HG02973 (cell line): ENCODE measurements at regions not wholly inside any gene's neighbourhood (a gene's known extent, or its start where the extent isn't known, plus 50 kb on each side); places are given as distances from the start of the nearest gene placed in this dataset.

Source experiments
- ATAC-seq: cut with Tn5 transposase; IDR thresholded peaks from one replicate; pipeline ENCODE4 v1.9.1; 2021; ENCODE audit warnings: moderate library complexity; ENCODE audit not compliant: unreplicated experiment

DNA sequence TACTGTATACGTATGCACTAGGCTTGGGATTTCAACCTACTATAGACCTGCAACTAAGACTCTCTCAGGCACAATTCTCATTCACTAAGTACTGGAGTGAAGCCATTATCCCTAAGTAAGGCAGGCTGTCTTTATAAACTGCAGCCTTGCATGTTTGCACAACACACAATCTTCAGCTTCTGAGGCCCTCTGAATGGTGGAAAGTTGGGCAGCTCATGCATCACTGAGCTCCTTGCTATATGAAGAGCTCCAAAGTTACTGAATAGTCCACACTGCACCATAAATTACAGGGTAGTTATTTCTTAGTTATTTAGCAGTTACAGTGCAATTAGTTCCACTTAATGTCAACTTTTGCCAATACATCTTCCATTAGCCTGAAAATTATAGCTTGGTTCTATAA is 384.6 kb downstream of the BRINP1 start:
- no peak for ATAC-seq

DNA sequence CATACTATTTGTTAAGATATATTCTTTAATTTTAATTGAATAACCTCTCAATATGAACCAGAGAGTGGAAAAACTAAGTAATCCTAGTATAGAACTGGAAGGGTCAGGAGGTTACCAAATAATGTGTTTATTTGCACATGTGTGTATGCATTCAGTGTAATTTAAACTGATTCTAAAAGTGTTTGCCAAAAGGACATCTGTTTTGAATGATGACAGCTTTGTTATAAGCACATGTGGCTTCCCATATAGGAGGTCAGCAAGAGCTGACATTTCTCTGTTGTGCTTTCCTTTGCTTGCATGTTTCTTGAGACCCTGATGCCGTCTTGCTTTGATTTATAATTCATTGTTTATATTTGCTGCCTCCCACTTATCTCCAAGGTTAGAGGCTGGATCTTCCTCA is 383.4 kb downstream of the BRINP1 start:
- no peak for ATAC-seq

DNA sequence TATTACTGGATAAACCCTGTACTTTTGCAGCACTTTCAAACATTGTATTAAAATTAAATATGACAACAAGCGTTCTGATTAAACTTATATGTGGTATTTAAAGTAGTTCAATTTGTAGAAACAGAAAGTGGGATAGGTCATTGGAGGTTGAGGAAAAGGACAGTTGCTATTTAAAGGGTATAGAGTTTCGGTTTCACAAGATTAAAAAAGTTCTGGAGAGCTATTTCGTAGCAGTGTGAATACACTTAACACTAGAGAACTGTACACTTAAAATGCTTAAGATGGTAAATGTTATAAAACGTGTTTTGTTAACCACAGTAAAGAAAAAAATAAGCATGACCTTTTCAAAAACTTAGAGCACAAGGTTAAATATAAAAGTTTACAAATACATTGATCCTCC is 382.1 kb downstream of the BRINP1 start:
- ATAC-seq, result no peak

DNA sequence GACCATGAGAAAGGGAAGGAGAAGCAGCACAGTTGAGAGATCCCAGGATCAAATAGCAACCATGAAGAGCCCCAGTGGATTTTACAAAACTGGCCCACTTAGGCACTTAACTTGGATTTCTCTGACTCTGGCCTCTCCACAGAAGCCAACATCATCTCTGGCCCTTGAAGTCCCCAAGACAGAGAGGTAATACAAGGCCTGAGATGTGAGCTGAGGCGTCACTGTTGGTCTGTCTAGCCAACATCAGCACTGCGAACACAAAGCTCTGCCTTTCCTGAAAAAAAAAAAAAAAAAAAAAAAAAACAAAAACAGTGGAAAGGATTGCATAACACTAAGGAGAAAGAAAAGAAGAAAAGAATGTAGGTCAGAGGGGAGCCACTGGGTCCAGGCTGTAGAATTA is 378.3 kb downstream of the BRINP1 start:
- no peak for ATAC-seq

DNA sequence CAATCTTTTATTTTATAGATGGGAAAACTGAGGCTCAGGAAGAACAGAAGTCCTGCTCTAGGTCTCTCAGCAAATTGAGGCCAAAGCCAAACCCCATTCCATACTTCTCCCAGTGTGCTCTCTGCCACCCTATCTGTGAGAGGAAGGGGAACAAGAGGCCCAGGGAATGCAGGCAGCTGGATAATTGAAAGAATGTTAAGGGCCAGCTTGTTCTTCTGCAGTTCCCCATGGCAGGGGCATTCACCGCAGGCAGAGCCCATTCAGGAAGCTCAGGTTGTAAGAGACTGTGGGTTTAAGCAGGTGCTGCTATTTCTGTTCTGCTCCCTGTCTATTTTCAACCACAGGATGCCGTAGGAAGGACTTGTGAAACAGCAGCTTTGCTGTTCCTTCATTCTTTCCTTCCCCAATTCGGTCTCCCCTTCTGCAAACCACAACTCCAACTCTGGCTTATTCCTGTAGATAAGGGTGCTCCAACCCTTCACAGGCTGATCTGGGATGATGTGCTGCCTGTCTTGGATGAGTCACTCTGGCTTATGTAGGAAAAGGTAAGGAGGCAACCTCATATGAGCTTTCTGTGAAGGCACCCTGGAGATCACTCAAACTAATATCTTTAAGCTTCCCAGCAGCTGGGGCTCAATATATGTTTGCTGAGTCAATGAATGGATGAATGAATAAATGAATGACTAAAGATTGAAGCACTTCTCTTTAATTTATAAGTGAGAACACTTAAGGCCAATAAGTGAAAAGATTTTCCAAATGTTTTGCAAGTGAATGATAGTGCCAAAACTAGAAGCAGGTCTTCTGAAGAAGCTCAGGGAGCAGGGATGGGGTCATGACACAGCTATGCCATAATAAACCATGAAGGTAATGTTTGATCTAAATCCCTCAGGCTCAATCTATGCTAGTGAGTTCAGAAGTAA is 377.6 kb downstream of the BRINP1 start:
- no peak for ATAC-seq

DNA sequence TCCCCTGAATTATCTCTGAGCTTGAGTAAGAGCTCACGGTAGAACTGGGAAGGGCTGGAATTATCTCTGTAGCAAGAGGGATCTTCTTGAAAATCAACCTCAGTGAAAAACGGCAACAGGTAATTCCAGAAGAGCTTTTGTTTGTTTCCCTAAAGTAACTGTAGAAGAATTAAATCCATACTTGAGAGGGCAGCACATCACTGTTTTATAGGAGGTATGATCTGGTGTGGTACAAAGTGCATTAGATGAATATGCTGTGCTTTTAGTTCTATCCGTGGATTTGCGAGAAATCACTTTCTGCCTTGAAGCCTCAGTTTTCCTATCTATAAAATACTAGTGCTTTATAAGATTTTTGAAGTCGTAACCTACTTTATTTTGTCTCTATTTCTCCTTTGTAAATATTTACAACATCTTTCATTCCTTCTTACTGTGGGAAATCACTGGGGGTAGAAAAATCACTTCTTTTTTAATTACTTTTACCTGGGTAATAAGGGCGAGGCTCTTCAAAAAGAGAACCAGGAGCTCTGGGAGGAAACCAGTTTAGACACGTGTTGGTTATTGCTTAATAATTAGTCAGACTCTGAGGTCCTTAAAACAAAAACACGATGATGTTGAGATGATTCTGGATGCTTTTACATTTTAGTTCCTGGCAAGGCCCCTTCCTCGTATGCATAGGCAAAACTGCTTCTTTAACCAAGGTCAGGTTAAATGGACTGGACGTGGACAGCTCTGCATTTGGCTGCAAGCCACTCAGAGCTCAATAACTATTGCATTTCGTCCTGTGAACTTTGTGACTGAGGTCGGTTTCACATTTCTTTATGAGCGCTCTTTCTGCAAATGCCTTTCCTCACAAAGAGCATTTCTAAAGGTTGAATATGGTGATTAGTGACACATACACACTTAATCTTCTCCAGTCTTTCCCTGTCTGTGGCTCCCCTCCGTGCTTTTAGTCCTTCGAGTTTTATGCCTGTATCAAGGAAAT is 376.1 kb downstream of the BRINP1 start:
- no peak for ATAC-seq

DNA sequence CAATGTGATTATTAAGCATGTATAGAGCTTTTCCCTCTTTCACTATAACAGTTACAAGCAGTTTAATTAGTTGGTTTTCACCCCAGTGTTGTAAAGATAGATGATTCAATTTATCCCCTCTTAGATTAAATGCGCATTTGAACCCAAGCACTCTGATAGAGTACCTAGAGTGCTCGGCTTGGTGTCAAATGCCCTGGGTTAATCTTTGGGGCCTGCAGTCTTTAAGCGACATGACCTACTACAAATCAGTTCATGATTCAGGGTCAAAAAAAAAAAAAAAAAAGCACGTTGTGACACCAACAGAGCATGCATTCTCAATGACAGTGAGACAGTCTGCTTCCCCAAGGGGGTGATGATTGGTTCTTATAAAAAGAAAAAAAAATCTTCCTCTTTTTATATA is 375.3 kb downstream of the BRINP1 start:
- ATAC-seq, result no peak

DNA sequence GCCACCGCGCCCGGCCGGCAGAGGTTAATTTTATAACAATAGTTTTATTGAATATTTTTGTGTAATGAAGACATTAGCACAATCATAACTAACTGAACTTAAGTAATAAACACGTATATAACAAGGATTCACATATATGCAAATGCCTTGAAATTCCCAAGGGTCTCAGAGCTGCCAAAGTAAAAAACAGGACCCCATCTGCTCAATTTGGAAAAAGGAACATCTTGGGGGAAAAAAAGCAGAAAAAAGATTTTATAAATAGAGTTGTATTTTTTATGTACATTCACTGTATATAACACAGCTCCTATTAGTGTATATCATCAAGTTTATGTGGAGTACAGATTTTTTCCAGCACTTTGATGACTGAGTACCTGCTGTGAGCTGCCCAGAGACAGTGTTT is 366.7 kb downstream of the BRINP1 start:
- ATAC-seq, result no peak

DNA sequence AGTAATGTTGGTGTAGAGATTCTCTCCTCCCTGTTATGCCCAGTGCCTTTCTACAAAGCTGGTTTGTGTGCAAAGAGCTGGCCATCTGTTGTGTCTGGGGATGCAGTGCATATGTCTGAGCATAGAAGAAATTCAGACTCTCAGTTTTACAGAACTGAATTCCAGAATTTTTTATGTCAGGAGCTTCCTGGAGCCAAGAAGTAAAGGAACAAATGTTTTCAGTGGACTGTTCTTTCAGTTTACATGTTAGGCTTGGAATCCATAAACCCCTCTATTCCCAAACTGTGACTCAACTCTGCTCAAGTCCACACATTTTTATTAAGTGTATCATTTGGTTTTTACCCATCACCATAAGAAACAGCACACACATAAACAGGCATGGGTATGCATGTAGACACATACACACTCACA is 366.0 kb downstream of the BRINP1 start:
- ATAC-seq, result no peak

DNA sequence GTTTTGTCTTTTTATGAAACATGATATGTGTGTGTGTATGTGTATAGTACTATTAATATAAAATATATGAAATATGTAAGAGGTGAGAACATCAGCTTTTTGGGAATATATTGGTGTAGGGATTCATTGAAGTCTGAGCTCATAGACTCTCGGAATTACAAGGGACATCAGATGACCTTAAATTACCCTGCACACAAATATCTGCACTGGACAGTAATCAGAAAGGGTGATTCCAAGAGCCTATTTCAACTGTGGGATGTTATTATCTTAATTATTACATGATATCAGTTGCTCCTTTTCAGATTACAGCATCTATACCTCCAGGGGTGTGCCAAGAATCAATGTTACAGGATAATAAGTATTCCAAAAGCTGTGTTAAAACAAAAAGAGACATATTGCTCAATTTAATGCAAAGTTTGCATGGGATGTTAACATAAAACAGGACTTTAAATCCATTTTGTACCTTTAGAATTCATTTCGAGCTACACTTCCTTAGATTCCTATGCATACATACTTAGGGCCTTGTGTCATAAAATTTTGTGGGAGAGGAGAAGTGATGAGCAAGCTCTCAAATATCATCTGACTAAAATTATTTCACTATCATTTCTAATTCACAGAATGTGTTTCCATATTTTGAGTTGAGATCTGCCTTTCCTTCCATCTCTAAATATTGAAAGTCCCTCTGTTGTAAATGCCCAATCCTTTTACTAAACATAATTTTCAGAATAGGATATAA is 365.2 kb downstream of the BRINP1 start:
- no peak for ATAC-seq

DNA sequence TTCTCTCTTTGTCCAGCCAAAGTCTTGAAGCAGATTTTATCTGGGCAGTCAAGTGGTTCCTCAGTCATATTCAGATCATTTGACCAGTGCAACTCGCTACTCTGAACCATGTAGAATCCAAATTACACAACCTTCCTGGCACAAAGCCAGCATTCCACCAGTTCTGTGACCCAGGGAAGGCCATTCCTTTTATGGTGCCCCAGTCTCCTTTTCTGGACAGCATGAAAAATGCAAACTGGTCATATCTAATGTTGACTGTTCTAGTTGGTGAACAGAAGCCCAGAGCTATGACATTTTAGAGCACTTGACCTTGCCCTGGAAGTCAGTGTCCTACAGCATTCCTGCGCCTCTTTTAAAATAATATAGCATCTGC is 364.6 kb downstream of the BRINP1 start:
- ATAC-seq, result no peak

DNA sequence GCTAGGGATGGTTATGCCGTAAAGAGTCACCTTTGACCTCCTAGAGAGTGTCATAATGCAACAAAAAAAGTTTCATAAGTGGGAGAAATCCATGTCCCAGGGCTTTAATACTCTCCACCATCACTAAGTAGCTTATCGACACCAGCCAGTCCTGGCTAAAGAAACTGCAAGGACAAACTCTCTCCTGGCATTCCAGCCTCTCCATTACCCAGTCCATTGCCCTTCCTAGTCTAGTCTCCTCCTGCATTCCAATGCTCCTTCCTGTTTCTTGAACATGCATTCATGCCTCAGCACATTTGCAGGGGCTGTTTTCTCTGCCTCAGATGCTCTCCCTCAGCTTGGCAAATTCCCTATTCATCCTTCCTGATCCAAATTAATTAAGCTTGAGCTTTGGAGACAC is 364.1 kb downstream of the BRINP1 start:
- no peak for ATAC-seq

DNA sequence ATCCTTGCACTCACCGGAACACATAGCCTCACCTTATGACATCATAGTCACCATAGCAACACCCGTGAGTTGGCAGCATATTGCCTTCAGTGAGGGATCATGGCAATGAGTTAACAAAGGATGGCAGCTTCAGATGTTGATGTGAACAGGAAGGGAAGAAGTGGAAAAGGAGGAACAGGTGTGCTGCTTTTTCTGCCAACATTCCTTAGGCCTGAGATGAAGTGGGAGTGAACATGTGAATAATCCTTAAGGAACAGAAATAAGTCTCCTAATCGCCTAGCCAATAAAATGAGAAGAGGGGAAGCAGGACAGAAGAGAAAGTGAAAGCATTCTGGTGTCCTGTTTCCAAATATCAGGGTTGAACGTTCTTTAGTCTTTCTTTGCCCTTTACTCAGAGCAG is 360.0 kb downstream of the BRINP1 start:
- no peak for ATAC-seq

DNA sequence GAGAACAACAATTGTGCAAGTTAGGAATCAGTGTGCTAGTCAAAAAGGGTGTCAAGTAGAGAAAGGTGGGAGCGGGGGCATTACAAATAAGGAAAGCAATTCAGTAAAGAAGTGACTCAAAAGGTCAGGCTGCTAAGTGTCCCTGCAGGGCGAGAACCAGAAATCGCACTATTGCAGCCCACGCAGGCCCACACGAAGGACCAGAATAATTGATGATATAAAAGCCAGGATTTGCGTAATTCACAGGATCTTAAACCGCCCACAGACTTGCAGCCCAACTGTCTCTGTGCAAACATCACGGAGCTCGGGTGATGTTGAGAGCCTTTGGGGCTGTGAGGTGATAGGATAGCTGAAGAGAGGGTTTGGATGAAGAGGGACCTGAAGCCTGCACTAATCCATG is 349.0 kb downstream of the BRINP1 start:
- no peak for ATAC-seq

DNA sequence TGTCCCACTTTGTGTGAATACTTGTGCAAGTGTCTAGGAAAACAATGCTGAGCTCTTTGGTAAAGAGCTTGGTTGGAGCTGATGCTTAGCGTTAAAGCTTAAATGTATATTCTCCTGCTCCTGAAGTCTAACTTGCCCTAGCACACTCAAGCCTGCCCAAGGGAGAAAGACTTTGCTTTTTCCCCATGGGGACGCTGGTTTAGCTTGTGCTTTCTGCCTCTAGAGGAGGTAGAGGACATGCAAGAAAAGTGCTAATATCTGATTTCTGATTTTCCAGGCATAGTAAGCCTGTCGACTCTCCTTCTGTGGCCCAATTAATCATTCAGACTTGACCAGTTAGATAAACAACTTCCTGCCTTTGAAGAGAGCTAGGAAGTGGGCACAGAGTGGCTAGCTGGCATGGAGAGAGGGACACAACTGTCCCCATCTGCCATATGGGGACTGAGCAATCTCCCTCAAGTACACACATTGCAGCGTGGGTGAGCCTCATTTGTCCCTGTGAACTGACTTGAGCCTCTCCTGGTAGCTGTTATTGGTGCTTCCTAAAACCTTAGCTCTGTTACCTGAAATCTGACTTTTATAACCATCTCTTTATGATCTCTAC is 348.4 kb downstream of the BRINP1 start:
- no peak for ATAC-seq

DNA sequence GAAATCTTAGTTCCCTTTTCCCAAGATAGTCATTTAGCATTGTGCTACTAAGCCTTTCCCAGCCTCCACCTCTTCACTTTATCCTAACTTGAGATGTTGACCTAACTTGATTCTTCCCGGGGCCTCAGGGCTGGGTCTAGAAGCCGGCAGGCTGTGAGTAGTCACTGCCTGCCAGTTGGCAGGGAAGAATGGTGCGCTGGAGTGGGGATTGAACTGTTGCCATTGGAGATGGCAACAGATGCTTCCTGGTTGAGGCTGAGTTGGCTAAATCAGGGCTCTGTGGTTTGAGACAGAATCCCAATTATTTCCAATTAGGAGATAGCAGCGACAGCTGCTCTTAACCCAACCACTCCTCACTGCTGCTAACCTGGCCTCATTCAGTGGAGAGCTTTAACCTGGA is 343.1 kb downstream of the BRINP1 start:
- no peak for ATAC-seq

DNA sequence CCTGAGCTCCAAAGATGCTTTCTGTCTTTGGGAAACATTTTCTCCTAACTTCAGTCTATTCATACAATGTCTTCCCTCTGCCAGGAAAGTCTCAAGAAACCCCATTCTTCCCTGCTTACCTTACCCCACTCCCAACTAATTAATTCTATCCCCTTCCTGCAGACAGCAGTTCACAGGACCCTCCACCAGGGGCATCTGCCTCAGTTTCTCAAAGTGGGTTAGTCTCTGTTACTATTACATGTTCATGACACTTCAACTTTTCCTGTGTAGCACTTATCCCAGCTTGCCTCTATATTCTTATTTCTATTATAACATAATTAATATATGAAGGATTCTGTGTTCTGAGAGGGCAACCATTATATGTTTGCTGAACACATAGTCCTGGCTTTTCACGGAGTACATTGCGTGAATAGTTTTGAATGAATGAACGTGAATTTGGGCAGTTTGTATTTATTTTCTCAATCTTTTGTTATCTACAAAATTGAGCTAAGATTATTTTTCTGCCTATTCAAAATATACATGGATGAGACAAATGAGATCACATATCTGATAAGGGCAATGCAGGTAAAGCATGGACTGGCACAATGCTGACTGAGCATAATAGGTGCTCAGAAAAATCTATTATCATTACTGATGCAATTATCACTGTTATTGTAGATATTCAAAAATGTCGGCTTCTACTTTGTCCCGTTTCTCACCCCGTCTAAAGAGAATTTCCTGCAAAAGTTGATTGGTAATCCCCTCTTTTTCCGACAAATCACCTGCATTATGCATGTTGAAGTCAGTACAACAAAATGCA is 341.1 kb downstream of the BRINP1 start:
- no peak for ATAC-seq

DNA sequence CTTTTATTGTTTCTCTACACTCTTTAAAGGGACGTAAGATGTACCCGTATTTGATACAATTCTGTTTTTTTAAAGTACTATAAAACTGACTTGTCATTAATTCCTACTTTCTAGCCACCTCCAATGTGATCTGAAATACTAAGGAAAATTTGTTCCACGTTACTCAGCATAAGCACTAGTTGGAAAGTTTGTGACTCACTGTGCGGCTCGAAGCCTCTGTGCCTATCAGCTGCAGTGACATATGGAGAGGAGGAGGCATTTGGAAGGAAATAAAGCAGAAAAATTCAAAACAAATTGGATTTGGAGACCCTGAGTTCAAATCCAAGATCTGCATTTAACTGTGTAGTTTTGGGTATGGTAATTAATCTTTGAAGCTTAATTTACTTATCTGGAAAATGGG is 339.3 kb downstream of the BRINP1 start:
- no peak for ATAC-seq

DNA sequence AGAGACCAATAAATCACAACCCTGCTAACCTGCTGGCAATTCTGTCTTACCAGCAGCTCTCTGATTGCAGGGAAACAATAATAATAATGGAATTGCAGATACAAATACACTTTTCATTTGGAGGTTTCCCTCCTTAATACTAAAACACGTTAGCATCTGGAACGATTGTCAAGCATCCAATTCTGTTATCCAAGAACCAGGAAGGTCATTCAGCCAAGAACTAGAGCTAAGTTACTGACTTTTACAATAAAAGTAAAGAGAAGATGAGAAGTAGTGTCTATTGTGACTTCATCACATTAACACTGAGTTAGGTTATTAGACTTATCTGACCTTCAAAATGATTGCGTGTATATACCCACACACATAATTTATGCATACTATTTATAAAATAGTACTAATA is 335.6 kb downstream of the BRINP1 start:
- no peak for ATAC-seq

DNA sequence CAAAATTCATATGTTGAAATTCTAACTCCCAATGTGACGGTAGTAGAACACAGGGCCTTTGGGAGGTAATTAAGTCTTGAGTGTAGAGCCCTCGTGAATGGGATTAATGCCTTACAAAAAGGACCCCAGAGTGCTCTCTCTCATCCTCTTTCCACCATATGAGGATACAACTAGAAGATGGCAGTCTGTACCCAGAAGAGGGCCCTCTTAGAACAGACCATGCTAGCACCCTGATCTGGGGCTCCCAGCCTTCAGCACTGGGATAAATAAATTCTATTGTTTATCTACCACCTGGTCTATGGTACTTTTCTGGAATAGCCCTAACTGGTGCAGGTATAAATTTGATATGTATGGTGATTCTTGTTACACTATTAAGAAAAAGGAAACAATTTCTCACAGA is 332.3 kb downstream of the BRINP1 start:
- ATAC-seq, result no peak
